MM.1S (cell line): ENCODE measurements at regions not wholly inside any gene's neighbourhood (a gene's known extent, or its start where the extent isn't known, plus 50 kb on each side); places are given as distances from the start of the nearest gene placed in this dataset.

Experiments
- EZH2 ChIP-seq: fragments of 300-600 bp; sonication (generic); optimal IDR thresholded peaks from 2 replicates; pipeline ENCODE3; 2017; ENCODE audit warnings: low read depth, mild to moderate bottlenecking, antibody characterized with exemption, low read length, mixed read lengths
- EZH2phosphoT487 ChIP-seq: fragments of 300-600 bp; sonication (generic); IDR thresholded peaks from 2 replicates; pipeline ENCODE4 v1.6.1; 2018; ENCODE audit warnings: antibody characterized with exemption, low read length
- TF ChIP-seq, protein P1 (sequence below): fragments of 300-600 bp; sonication (generic); IDR thresholded peaks from 2 replicates; pipeline ENCODE4 v1.5.1; 2016; ENCODE audit warnings: antibody characterized with exemption, low read length, mixed read lengths

DNA sequence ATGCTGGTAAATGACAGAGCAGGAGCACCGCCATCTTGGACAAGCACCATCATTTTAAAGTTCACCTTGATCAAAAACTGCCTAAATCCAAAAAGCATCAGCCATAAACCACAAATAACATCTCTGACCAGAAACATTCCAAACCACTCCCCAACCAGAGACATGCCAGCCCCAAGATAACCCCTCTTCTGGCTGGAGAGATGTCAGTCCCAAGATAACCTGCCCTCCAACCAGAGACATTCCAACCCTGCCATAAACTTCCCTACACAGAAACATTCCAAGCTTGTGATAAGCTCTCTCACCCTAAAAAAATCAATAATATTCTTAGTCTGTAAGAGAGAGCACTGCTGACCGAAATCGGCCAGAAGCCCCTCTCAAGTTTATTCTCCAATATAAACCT lies 659.3 kb downstream of the XPNPEP1 start:
- TF ChIP-seq, protein P1, sequence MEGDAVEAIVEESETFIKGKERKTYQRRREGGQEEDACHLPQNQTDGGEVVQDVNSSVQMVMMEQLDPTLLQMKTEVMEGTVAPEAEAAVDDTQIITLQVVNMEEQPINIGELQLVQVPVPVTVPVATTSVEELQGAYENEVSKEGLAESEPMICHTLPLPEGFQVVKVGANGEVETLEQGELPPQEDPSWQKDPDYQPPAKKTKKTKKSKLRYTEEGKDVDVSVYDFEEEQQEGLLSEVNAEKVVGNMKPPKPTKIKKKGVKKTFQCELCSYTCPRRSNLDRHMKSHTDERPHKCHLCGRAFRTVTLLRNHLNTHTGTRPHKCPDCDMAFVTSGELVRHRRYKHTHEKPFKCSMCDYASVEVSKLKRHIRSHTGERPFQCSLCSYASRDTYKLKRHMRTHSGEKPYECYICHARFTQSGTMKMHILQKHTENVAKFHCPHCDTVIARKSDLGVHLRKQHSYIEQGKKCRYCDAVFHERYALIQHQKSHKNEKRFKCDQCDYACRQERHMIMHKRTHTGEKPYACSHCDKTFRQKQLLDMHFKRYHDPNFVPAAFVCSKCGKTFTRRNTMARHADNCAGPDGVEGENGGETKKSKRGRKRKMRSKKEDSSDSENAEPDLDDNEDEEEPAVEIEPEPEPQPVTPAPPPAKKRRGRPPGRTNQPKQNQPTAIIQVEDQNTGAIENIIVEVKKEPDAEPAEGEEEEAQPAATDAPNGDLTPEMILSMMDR: no peak
- TF ChIP-seq EZH2 (no peak), EZH2phosphoT487 (no peak)
